ENCODE measurements at regions not wholly inside any gene's neighbourhood (a gene's known extent, or its start where the extent isn't known, plus 50 kb on each side); places are given as distances from the start of the nearest gene placed in this dataset.

- intact Hi-C loops (cut with micrococcal nuclease): no loop called here
- Histone ChIP-seq H3K36me3 (ENCODE audit: low read depth, low read length) (no peaks in the 10 kb centered on the region), H3K4me2 (ENCODE audit: low read length) (no peak overlapping the region), H3K9ac (ENCODE audit: low read length) (no peak overlapping the region), H4K20me1 (ENCODE audit: low read length) (no peaks in the 10 kb centered on the region), H3K27me3 (ENCODE audit: low read length) (no peaks in the 10 kb centered on the region), H3K4me1 (ENCODE audit: insufficient read depth, low read length) (no peaks in the 10 kb centered on the region), H2AFZ (ENCODE audit: low read length) (no peak overlapping the region), H3K9me2 (replicated peaks; ENCODE audit: low read length) (no peaks in the 10 kb centered on the region), H3K79me2 (ENCODE audit: low read length) (no peaks in the 10 kb centered on the region), H3K27ac (ENCODE audit: low read length) (no peak overlapping the region), H3F3A (ENCODE audit: low read length, unreplicated experiment) (no peaks in the 10 kb centered on the region), H3K4me3 (ENCODE audit: low read length) (no peak overlapping the region), H3K9me3 (ENCODE audit: low read length) (no peaks in the 10 kb centered on the region)
- TF ChIP-seq CTCF (conservative IDR thresholded peaks at IDR 0.05; ENCODE audit: low read depth, low read length): no peak
- no peak for TF ChIP-seq EZH2 (IDR thresholded peaks at IDR 0.05; ENCODE audit: low read length, unreplicated experiment)
- no peak for TF ChIP-seq EZH2phosphoT487 (IDR thresholded peaks at IDR 0.05; ENCODE audit: borderline replicate concordance, low read length)
- DNase-seq (no peak), ATAC-seq (no peak)
- ChIA-PET CTCF (no interaction called here), POLR2A (ENCODE audit: unreplicated experiment) (no interaction called here)
- BruUV-seq (replicated peaks): no TSS peak
Measured at GRCh38 chr2:125681976-125682805, 973.8 kb upstream of the GYPC start.

- ChIA-PET CTCF (no interaction called here), POLR2A (ENCODE audit: unreplicated experiment) (no interaction called here)
- Histone ChIP-seq H3K9me3 (ENCODE audit: low read length) (no peaks in the 10 kb centered on the region), H3K4me2 (ENCODE audit: low read length) (no peak overlapping the region), H2AFZ (ENCODE audit: low read length) (no peak overlapping the region), H4K20me1 (ENCODE audit: low read length) (no peaks in the 10 kb centered on the region), H3F3A (ENCODE audit: low read length, unreplicated experiment) (no peaks in the 10 kb centered on the region), H3K27me3 (ENCODE audit: low read length) (no peaks in the 10 kb centered on the region), H3K9me2 (replicated peaks; ENCODE audit: low read length) (no peaks in the 10 kb centered on the region), H3K4me1 (ENCODE audit: insufficient read depth, low read length) (no peaks in the 10 kb centered on the region), H3K4me3 (ENCODE audit: low read length) (no peak overlapping the region), H3K27ac (ENCODE audit: low read length) (no peak overlapping the region), H3K9ac (ENCODE audit: low read length) (no peak overlapping the region), H3K79me2 (ENCODE audit: low read length) (no peaks in the 10 kb centered on the region), H3K36me3 (ENCODE audit: low read depth, low read length) (no peaks in the 10 kb centered on the region)
- intact Hi-C loops (cut with micrococcal nuclease): no loop called here
- BruUV-seq (replicated peaks): no TSS peak
- TF ChIP-seq CTCF (conservative IDR thresholded peaks at IDR 0.05; ENCODE audit: low read depth, low read length): no peak
- DNase-seq (no peak), ATAC-seq (no peak)
Measured at GRCh38 chr2:125684256-125684655, 971.7 kb upstream of the GYPC start.

- TF ChIP-seq EZH2phosphoT487 (IDR thresholded peaks at IDR 0.05; ENCODE audit: borderline replicate concordance, low read length) (no peak), EZH2 (IDR thresholded peaks at IDR 0.05; ENCODE audit: low read length, unreplicated experiment) (no peak)
- DNase-seq: no peak
- Histone ChIP-seq H3K4me1 (ENCODE audit: insufficient read depth, low read length) (no peaks in the 10 kb centered on the region), H3K9ac (ENCODE audit: low read length) (no peak overlapping the region), H3K4me2 (ENCODE audit: low read length) (no peak overlapping the region), H3K36me3 (ENCODE audit: low read depth, low read length) (no peaks in the 10 kb centered on the region), H4K20me1 (ENCODE audit: low read length) (no peaks in the 10 kb centered on the region), H3F3A (ENCODE audit: low read length, unreplicated experiment) (no peaks in the 10 kb centered on the region), H3K27ac (ENCODE audit: low read length) (no peak overlapping the region), H2AFZ (ENCODE audit: low read length) (no peak overlapping the region), H3K27me3 (ENCODE audit: low read length) (no peaks in the 10 kb centered on the region), H3K4me3 (ENCODE audit: low read length) (no peak overlapping the region), H3K79me2 (ENCODE audit: low read length) (no peaks in the 10 kb centered on the region), H3K9me3 (ENCODE audit: low read length) (no peaks in the 10 kb centered on the region), H3K9me2 (replicated peaks; ENCODE audit: low read length) (no peaks in the 10 kb centered on the region)
- ATAC-seq: no peak
- intact Hi-C loops (cut with micrococcal nuclease): no loop called here
- CTCF ChIA-PET: no interaction called here
- BruUV-seq (replicated peaks): no TSS peak
- POLR2A ChIA-PET (ENCODE audit: unreplicated experiment): no interaction called here
Measured at GRCh38 chr2:125684932-125685331, 971.0 kb upstream of the GYPC start.
